GM12874 (cell line): ENCODE measurements at regions not wholly inside any gene's neighbourhood (a gene's known extent, or its start where the extent isn't known, plus 50 kb on each side); places are given as distances from the start of the nearest gene placed in this dataset.

Experiments used
- TF ChIP-seq, protein P1 (sequence below): IDR thresholded peaks from 2 replicates; pipeline ENCODE4 v1.5.1; 2011; ENCODE audit warnings: low read depth, mild to moderate bottlenecking, control low read depth, low read length, moderate library complexity; ENCODE audit not compliant: insufficient read depth

DNA sequence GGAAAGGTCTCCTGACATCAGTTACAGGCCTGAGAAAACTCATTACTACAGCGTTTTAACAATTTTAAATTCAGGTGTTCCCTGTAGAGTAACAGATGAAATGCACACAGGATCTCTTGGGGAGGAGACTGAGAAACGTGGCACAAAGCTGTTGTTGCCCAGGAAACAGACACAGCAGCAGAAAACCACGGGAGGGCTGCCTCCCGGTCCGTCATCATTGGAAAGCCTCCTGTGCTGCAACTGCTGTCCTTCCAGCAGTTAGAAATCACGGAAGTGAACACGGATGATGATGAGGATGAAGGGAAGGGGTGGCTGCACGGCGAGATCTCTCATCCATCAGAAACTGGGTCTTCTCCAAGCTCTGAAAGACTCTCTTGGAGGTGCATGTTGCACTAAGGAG is 94.6 kb upstream of the RNF32 start:
- TF ChIP-seq, protein P1, sequence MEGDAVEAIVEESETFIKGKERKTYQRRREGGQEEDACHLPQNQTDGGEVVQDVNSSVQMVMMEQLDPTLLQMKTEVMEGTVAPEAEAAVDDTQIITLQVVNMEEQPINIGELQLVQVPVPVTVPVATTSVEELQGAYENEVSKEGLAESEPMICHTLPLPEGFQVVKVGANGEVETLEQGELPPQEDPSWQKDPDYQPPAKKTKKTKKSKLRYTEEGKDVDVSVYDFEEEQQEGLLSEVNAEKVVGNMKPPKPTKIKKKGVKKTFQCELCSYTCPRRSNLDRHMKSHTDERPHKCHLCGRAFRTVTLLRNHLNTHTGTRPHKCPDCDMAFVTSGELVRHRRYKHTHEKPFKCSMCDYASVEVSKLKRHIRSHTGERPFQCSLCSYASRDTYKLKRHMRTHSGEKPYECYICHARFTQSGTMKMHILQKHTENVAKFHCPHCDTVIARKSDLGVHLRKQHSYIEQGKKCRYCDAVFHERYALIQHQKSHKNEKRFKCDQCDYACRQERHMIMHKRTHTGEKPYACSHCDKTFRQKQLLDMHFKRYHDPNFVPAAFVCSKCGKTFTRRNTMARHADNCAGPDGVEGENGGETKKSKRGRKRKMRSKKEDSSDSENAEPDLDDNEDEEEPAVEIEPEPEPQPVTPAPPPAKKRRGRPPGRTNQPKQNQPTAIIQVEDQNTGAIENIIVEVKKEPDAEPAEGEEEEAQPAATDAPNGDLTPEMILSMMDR = no peak

DNA sequence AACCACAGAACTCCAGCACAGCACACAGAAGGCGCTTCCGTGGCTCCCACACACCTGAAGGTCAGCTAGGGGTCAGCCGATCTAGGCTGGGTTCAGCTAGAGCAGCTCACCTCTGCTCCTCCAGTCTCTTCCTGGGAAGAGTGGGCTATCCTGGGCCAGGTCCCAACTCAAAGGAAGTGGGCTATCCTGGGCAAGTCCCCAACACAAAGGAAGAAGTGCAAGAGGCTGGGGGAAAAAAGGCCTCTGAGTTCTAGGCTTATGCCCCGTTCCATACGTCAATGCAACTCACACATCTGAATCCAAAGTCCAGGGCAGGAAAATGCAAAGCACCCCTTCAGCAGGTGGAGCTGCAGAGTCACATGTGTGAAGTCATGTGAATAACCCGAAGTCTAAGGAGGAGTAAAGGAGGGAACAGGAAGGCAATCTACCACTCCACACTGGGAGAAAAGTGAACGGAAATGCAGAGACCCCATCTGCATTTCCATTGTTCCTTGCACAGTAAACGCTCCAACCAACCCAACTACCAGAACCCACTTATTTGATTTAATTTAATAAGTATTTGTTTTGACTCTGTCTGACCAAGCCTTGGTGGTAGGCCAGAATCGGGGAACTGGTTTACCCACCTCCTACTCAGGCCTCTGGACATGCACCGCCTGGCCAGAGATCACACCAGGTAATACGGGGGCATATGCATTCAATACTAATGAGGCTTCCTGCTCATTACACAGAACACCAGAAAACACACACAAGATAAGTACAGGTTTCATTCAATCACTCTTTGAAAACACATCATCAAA is 95.5 kb upstream of the RNF32 start:
- TF ChIP-seq, protein P1 = no peak

DNA sequence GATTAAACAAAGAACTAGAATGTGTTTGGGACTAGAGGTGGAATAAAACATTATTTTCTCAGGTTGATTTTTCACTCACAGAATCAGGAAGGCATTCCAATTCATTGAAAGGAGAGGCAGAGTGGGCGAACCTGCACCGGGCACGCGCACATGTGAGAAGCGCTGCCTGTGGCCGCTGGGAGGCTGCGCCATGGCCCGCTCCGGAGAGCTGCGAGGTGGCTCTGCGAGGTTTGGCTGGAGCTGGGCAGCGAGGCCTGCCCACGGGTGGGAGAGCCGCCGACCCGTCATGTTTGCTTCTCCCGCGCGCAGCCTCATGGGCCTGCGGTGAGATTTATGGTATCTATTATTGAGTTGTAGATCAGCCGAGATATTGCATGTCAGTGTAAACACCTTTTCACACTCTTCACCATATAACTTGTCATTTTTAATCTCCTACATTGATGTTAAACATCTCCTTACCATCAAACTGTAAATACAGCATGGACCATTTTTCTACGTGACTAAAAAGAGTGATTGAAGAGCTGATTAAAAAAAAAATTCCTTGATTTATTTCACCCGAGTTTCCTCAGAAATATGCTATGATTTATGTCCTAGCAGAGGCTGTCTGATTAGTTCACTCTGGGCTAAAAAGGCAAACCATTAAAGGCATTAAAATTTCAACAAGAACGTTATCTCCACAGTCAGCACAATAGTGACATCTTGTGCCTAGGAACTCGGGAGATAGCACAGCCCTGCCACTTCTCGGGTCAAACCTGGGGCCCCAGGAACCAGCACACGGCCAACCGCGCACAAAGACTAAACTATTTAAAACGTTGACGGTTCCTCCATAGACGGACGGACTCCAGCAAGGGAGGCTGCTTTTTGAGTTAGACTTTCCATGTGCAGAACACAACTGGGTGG is 96.6 kb upstream of the RNF32 start:
- TF ChIP-seq, protein P1 = no peak

DNA sequence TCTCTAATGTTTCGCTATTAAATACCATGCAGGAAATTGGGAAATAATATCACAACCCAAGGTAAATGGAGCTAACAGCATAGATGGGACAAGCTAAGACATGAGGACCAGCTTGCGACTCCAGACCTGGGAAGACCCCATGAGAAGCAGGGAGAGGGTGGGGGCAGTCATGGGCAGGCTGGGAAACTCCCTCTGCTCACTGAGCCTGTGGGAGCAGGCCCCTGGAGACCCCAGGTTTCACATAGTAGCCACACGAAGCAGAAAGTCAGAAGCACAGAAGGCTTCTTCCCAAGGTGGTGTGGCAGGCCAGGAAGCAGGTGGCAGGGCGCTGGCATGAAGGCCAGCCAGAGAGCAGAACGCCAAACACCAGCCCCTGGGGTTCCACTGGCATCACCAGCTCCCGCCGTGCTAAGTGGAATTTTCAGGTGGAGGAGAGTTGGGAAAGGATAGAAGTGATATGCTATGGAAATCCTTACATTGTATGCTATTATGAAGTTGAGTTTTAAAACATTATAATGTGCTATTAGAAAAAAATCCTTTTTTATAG is 99.9 kb upstream of the RNF32 start:
- TF ChIP-seq, protein P1 = no peak

DNA sequence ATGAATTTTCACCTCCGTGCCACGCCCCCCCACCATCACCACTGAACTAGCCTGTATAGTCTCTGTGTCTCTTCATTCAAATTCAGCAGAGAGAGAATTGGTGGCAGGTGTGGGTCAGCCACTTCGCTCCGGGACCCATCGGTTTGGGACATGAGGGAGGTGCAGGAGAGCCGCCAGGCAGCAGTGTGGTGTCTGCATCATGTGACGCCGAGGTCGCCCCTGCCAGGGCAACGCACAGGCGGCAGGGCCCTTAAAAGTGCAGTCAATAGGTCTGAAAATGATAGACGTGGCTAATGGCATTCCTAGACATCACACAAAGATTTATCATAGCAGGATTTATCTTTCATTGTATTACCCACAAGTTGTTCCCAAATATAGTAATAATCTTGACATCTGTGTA is 100.6 kb upstream of the RNF32 start:
- TF ChIP-seq, protein P1 = no peak

DNA sequence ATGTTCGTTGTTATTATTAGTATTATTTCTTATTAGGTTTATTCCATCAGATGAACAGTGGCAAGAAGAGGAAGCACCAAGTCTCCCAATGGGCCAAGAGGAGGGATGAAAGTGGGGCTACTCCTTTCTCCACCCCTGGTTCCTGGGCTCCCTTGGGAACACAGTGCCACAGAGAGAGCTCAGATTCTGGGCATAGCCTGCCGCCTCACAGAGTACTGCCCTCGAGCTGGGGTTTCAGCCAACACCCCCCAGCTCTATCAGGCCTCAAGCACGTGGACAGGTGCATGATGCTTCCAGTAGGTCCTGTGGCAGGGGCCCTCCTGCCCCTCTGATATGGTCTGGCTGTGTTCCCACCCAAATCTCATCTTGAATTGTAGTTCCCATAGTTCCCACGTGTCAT is 103.6 kb upstream of the RNF32 start:
- TF ChIP-seq, protein P1 = no peak

DNA sequence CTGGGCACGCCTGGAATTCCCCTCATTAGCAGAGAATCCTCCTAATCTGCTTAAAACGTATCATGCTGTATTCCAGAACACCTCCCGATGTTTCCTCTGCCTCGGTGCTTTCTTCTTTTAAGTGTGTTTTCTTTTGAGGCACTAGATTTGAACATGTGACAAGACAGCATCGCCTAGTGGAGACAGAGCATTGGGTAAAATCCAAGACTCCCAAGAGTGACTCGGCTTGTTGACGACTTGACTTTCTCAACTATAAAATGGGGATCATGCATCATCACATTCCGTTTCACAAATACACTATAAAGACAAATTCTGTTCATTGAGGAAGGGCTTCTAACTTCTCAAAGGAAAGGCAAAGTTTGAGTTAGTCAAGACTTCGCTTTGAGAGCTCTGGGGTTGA is 105.6 kb upstream of the RNF32 start:
- TF ChIP-seq, protein P1 = no peak
